Activated T-helper 1 cell treated with Interleukin-2 at 50 U/mL for 16 hours (primary cell): ENCODE measurements at regions not wholly inside any gene's neighbourhood (a gene's known extent, or its start where the extent isn't known, plus 50 kb on each side); places are given as distances from the start of the nearest gene placed in this dataset.

Source experiments
- DNase-seq: peaks from one replicate; pipeline ENCODE4 v3.0.0-alpha.2; 2020; ENCODE audit warnings: low read depth

GRCh38 chr10:128469515-128469914 is 343.3 kb upstream of the MKI67 start:
- DNase-seq = no peak

GRCh38 chr10:128470321-128470965 is 344.2 kb upstream of the MKI67 start:
- DNase-seq = no peak

- DNase-seq = no peak
Observed at GRCh38 chr10:128471151-128471550, 344.9 kb upstream of the MKI67 start.

GRCh38 chr10:128472196-128472595 is 346.0 kb upstream of the MKI67 start:
- no peak for DNase-seq

- no peak for DNase-seq
Observed at GRCh38 chr10:128473396-128473795, 347.2 kb upstream of the MKI67 start.

- no peak for DNase-seq
Observed at GRCh38 chr10:128473911-128474310, 347.7 kb upstream of the MKI67 start.

GRCh38 chr10:128474571-128474970 is 348.3 kb upstream of the MKI67 start:
- DNase-seq = no peak

- DNase-seq = no peak
Observed at GRCh38 chr10:128475686-128476367, 349.6 kb upstream of the MKI67 start.

- no peak for DNase-seq
Observed at GRCh38 chr10:128476368-128476725, 350.1 kb upstream of the MKI67 start.

GRCh38 chr10:128476845-128477244 is 350.6 kb upstream of the MKI67 start:
- no peak for DNase-seq

GRCh38 chr10:128480601-128481000 is 354.4 kb upstream of the MKI67 start:
- no peak for DNase-seq

GRCh38 chr10:128481152-128481840 is 355.1 kb upstream of the MKI67 start:
- no peak for DNase-seq

GRCh38 chr10:128482052-128482451 is 355.8 kb upstream of the MKI67 start:
- no peak for DNase-seq

GRCh38 chr10:128483216-128483615 is 357.0 kb upstream of the MKI67 start:
- DNase-seq = no peak

GRCh38 chr10:128484041-128484440 is 357.8 kb upstream of the MKI67 start:
- no peak for DNase-seq

GRCh38 chr10:128485701-128486235 is 359.5 kb upstream of the MKI67 start:
- no peak for DNase-seq

GRCh38 chr10:128487517-128487916 is 361.3 kb upstream of the MKI67 start:
- no peak for DNase-seq

GRCh38 chr10:128489324-128490247 is 363.4 kb upstream of the MKI67 start:
- no peak for DNase-seq

GRCh38 chr10:128491686-128492085 is 365.5 kb upstream of the MKI67 start:
- DNase-seq = no peak

GRCh38 chr10:128493811-128494210 is 367.6 kb upstream of the MKI67 start:
- DNase-seq = no peak

GRCh38 chr10:128494665-128495064 is 368.4 kb upstream of the MKI67 start:
- no peak for DNase-seq
